GM18502 (cell line): ENCODE measurements at regions not wholly inside any gene's neighbourhood (a gene's known extent, or its start where the extent isn't known, plus 50 kb on each side); places are given as distances from the start of the nearest gene placed in this dataset.

ENCODE experiments used
- ATAC-seq: cut with Tn5 transposase; IDR thresholded peaks from one replicate; pipeline ENCODE4 v1.9.1; 2021; ENCODE audit warnings: mild to moderate bottlenecking; ENCODE audit not compliant: unreplicated experiment, poor library complexity

DNA sequence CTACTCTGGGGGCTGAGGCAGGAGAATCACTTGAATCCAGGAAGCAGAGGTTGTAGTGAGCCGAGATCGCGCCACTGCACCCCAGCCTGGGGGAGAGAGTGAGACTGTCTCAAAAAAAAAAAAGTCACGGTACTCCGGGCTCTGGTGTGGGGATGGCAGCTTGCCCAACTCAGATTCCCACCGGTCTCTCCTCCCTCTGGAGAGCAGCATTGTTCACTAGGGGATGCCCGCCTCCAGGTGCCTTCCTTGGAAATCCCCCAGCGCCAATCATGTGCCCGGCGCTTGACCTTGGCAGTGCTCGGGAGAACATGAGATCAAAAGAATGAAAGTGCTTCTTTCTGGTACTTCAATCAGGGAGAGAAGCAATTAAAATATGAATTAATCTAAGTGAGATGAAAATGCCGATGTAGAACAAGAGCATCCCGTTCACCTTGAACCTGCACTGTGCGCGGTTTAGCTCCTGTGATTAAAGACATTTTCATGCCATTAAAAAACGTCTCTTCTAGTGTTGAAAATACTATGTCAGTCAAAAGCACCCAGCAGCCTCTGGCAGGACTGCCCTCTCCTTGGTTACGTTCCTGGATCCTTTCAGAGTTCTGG lies 1127.3 kb upstream of the AUTS2 start:
- ATAC-seq: no peak

DNA sequence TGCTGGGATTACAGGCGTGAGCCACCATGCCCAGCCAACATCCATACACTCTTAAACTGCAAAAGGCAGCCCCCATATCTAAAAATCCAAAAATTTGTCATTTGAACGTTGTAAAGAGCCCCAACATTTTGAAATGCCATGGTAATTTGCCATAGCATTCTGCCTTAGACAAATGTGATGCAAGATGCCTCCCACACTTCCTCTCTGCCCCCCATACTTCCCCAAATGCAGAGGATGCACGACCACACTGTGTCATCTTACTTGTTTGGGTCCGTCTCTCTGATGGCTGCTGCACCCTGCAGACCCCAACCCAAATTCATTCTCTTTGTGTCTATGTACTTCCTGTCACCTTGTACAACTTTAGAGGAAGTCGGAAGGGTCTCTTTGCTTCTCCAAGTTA lies 1125.6 kb upstream of the AUTS2 start:
- no peak for ATAC-seq

DNA sequence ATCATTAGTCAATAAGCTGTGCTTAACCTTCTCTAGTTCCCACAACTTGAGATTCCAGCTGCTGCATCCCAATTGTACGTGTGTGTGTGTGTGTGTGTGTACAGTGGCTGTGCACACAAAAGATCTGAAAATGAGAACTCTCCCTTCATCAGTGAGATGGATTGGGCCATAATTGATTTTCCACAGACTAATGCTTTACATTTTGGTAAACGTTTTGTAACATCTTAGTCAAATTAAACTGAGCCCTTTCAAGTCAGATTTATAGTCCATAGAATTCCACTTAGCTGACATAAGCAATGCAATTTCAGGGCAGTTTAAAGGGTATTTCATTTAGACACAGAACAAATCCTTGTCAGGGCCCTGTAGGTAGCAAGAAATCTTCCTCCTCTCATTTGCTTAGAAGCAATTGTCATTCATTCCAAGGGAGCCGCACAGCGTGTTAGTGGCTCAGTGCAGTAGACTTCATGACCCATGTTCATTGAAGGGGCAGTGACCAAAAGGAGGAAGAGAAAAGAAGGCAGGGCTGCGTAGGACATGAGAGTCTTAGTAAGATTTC lies 1123.5 kb upstream of the AUTS2 start:
- ATAC-seq: no peak

DNA sequence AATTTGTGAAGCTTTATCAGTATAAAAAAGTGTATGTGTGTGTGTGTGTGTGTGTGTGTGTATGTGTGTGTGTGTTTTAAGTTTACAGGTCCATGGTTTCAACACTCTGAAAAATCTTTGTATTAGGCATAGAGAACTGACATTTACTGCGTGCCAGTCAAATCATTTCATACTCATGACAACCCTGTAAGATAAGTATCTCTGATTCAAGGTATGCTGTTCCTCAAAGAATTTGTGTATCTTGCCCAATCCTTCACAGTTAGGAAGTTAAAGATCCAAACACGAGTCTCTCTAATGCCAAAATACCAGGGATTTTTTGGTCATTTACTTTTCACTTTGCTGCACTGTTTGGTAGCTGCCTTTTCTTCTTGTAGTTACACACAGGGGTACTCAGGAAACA lies 1121.3 kb upstream of the AUTS2 start:
- no peak for ATAC-seq

GRCh38 chr7:68478326-68478725 lies 1119.9 kb upstream of the AUTS2 start:
- ATAC-seq: no peak

GRCh38 chr7:68482800-68483199 lies 1115.5 kb upstream of the AUTS2 start:
- ATAC-seq: no peak

DNA sequence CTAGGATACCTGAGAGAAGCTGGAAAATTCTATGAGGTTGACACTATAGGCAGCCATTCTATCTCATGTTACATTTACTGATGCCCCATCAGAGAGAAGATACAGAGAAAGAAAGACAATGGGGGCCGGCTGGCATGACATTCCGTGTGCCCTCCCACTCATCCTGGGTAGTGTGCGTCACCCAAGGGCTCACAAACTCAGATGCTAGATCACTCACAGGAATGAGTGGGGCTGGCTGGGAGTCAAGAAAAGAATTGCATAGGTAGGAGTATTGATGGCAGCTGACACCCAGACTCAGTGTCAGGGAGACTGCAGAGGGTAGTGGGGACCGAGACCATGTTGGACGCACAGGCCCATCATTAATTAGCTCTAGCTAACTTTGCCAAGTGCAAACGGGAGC lies 1113.5 kb upstream of the AUTS2 start:
- no peak for ATAC-seq

DNA sequence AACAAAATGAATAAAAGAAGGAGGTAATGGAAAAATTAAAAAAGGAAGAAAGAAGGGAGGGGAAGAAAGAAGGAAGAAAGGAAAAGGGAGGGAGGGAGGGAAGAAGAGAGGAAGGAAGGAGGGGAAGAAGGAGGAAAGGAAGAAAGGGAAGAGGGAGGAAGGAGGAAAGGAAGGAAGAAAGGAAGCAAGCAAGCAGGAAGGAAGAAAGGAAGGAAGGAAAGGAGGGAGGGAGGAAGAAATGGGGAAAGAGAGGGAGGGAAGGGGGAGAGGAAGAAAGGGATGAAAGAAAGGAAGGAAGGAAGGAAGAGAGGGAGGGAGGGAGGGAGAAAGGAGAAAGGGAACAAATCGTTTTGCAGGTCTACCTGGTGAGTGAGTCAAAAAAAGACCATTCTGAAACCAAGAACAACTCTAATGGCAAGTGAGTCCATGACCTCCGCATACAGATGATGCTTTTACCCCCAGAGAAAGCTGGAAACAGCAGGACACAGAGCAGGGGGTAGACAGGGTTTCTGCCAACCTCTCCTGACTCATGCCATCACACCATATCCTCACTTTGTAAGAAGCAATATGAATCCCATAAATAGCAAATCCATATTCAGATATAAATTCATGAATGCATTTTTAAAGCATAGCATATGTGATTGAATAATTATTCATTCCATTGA lies 1112.9 kb upstream of the AUTS2 start:
- no peak for ATAC-seq

DNA sequence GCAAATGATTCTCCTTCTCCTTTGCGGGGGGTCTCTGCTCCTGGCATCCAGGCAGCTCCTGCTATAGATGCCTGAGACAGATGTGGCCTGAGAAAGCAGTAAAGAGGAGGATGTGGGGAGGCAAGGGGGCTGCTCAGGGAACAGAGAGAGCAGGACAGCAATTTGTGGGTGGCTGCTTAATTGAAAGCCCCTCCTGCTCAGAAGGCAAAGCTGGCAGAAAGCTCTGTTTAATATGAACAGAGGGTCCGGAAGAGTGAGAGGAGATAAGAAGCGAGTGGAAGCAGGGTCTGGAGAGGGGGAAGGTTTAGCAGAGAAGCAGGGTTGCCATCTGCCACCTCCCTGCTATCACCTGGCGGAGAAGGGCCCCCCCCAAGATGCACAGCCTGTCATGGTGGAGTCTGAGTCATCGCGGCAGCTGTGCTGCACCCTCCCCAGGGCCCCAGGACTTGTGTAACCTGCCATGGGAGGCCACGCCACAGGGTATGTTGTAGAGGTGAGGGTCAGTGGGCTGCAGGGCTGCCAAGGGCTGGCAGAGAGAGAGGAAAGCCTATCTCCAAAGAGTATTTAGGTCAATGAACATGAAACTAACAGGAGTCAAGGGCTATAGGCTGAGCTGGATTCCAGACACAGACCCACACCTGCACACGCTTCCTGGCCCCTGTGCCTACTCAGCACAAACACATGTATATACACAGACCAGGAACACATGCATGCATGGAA lies 1109.8 kb upstream of the AUTS2 start:
- no peak for ATAC-seq

- no peak for ATAC-seq
Observed at GRCh38 chr7:68491523-68492358, 1106.5 kb upstream of the AUTS2 start.

DNA sequence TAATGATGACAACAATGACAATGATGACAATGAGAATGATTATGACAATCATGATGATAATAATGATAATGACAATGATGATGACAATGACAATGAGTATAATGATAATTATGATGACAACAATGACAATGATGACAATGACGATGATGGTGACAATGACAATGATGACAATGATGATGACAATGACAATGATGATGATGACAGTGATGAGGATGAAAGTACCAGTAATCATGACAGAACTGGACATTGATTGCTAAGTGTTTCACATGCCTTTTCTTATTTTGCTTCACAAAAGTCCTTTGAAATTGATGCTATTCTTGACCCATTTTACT lies 1106.0 kb upstream of the AUTS2 start:
- no peak for ATAC-seq

- no peak for ATAC-seq
Observed at GRCh38 chr7:68503400-68503799, 1094.9 kb upstream of the AUTS2 start.

GRCh38 chr7:68504716-68505115 lies 1093.6 kb upstream of the AUTS2 start:
- ATAC-seq: no peak

GRCh38 chr7:68505721-68506120 lies 1092.6 kb upstream of the AUTS2 start:
- ATAC-seq: no peak

DNA sequence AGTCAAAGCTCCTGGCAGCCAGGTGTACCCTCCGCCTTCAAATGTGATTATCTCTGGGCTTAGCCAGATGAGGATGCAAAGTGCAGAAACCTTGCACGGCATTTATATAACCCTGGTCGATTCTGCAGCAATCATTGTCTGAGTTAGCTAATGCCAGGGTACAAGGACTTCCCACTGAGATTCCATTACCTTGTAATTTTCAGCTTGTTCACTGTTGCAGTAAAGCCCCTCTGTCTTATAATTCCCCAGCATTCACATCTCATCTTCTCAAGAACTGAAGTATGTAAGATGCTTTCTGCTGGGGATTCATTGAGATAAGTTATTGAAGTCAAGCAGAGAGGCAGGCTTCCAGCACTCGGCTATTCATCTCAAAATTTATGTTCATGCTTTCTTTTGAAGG lies 1090.6 kb upstream of the AUTS2 start:
- ATAC-seq: no peak

DNA sequence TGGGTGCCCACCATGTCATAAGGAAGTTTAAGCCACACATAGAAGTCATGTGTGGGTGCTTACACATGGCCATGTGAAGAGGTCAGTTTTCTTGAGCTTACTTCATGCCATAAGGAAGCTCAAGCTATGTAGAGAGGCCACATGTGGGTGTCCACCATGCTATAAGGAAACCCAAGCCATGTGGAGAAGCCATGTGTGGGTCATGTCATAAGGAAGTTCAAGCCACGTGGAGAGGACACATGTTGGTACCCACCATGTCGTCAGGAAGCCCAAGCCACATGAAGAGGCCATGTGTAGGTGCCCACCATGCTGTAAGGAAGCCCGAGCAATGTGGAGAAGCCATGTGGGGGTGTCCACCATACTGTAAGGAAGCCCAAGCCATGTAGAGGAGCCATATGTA lies 1089.2 kb upstream of the AUTS2 start:
- ATAC-seq: no peak

DNA sequence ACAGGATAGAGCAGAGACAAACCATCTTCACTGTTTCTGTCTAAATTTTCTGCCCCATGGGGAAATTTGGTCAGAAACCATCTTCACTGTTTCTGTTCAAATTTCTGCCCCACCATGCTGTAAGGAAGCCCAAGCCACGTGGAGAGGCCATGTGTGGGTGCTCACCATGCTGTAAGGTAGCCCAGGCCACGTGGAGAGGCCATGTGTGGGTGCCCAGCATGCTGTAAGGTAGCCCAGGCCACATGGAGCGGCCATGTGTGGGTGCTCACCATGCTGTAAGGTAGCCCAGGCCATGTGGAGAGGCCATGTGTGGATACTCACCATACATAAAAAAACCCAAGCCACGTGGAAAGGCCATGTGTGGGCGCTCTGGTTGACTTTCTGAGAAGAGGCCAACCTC lies 1088.7 kb upstream of the AUTS2 start:
- no peak for ATAC-seq

- no peak for ATAC-seq
Observed at GRCh38 chr7:68511281-68511680, 1087.0 kb upstream of the AUTS2 start.

GRCh38 chr7:68512466-68512865 lies 1085.8 kb upstream of the AUTS2 start:
- no peak for ATAC-seq

DNA sequence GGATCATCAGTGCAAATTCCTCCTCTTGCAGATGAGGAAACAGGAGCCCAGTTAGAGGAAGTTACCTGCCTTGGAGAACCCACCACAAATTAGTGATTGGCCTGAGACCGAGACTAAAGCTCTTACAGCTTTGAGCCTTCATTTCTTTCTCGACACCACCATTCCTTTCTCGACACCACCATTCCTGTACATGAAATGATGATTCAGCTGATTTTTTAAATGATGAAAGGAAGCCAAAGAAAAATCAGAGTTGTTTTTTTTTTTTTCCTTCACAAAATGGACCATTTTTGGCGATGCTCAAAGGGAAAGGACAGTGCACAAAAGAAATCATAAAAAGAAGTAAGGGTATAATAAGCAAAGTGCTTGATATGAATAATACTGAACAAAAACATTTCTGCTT lies 1080.2 kb upstream of the AUTS2 start:
- no peak for ATAC-seq

DNA sequence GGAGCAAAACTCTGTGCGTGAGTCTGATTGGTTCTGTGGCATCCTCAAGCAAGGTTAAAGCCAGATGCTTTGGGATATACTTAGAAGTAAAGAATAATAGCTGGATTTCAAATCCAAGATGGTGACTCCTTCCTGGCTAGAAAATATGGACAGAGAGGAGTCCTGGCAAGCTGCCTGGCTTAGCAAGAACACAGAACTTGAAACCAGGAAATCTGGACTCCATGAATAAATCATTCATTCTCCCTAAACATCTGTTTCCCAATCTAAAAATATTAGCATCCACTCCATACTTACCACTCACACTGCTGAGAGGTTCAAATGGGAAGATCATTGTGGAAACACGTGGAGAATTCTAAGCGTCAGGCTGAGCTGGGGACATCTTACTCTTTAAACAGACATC lies 1074.1 kb upstream of the AUTS2 start:
- ATAC-seq: no peak
